Activated naive CD8-positive, alpha-beta T cell treated with anti-CD3 and anti-CD28 coated beads, Interleukin-2, amount 50 U/mL, for 24 hours (primary cell): ENCODE measurements at regions not wholly inside any gene's neighbourhood (a gene's known extent, or its start where the extent isn't known, plus 50 kb on each side); places are given as distances from the start of the nearest gene placed in this dataset.
"Not testable (repeated sequence)": the region's sequence is repeated elsewhere in the genome, so short reads cannot be mapped to it uniquely, and the experiment has no call there.

Source experiments
- ATAC-seq: fragments of 150-1000 bp; cut with Tn5 transposase; one replicate; pipeline ENCODE4 v1.10.0; 2021
- DNase-seq: peaks from one replicate; pipeline ENCODE4 v3.0.0; 2021
- H3K27ac Mint-ChIP-seq: one replicate; pipeline ENCODE4 v1.8.0; 2021; ENCODE audit warnings: mild to moderate bottlenecking, mixed read lengths
- H3K27me3 Mint-ChIP-seq: one replicate; pipeline ENCODE4 v1.8.0; 2021; ENCODE audit warnings: mixed read lengths
- H3K36me3 Mint-ChIP-seq: one replicate; pipeline ENCODE4 v1.8.0; 2021; ENCODE audit warnings: low read depth, mixed read lengths
- H3K4me1 Mint-ChIP-seq: one replicate; pipeline ENCODE4 v1.8.0; 2021; ENCODE audit warnings: mixed read lengths
- H3K4me3 Mint-ChIP-seq: one replicate; pipeline ENCODE4 v1.8.0; 2021; ENCODE audit warnings: mild to moderate bottlenecking, moderate library complexity, mixed read lengths
- H3K9me3 Mint-ChIP-seq: one replicate; pipeline ENCODE4 v1.8.0; 2021; ENCODE audit warnings: mixed read lengths

GRCh38 chr2:356304-356703 is 68.4 kb upstream of the ALKAL2 start:
- H3K36me3 Mint-ChIP-seq, H3K9me3 Mint-ChIP-seq, ATAC-seq, H3K4me1 Mint-ChIP-seq, H3K4me3 Mint-ChIP-seq, H3K27ac Mint-ChIP-seq, DNase-seq: not testable (repeated sequence)
- H3K27me3 Mint-ChIP-seq: peaks cover 11% of the 10 kb centered on the region

GRCh38 chr2:355773-356172 is 67.9 kb upstream of the ALKAL2 start:
- peaks cover 4% of the 10 kb centered on the region for H3K9me3 Mint-ChIP-seq
- H3K36me3 Mint-ChIP-seq: no peaks in the 10 kb centered on the region
- no peak overlapping the region for H3K27ac Mint-ChIP-seq
- no peak for DNase-seq
- H3K27me3 Mint-ChIP-seq: peaks cover 11% of the 10 kb centered on the region
- no peak for ATAC-seq
- H3K4me3 Mint-ChIP-seq: no peak overlapping the region
- no peaks in the 10 kb centered on the region for H3K4me1 Mint-ChIP-seq

GRCh38 chr2:352696-353095 is 64.8 kb upstream of the ALKAL2 start:
- ATAC-seq: no peak
- no peak for DNase-seq
- Mint-ChIP-seq H3K27me3 (peaks cover 11% of the 10 kb centered on the region), H3K36me3 (no peaks in the 10 kb centered on the region), H3K4me3 (no peak overlapping the region), H3K9me3 (no peaks in the 10 kb centered on the region), H3K4me1 (peaks cover 2% of the 10 kb centered on the region), H3K27ac (no peak overlapping the region)

- no peak overlapping the region for H3K27ac Mint-ChIP-seq
- ATAC-seq: no peak
- H3K4me3 Mint-ChIP-seq: no peak overlapping the region
- H3K4me1 Mint-ChIP-seq: peaks cover 2% of the 10 kb centered on the region
- no peaks in the 10 kb centered on the region for H3K9me3 Mint-ChIP-seq
- no peaks in the 10 kb centered on the region for H3K36me3 Mint-ChIP-seq
- no peak for DNase-seq
- H3K27me3 Mint-ChIP-seq: peaks cover 22% of the 10 kb centered on the region
Measured at GRCh38 chr2:349390-349789, 61.5 kb upstream of the ALKAL2 start.

GRCh38 chr2:348361-348916 is 60.5 kb upstream of the ALKAL2 start:
- ATAC-seq: no peak
- H3K4me1 Mint-ChIP-seq: peaks cover 2% of the 10 kb centered on the region
- H3K4me3 Mint-ChIP-seq: no peak overlapping the region
- no peaks in the 10 kb centered on the region for H3K9me3 Mint-ChIP-seq
- no peak for DNase-seq
- no peaks in the 10 kb centered on the region for H3K36me3 Mint-ChIP-seq
- no peak overlapping the region for H3K27ac Mint-ChIP-seq
- peaks cover 21% of the 10 kb centered on the region for H3K27me3 Mint-ChIP-seq

- Mint-ChIP-seq H3K27me3 (peaks cover 19% of the 10 kb centered on the region), H3K36me3 (no peaks in the 10 kb centered on the region), H3K27ac (no peak overlapping the region), H3K4me1 (no peaks in the 10 kb centered on the region), H3K9me3 (no peaks in the 10 kb centered on the region), H3K4me3 (no peak overlapping the region)
- DNase-seq (no peak), ATAC-seq (no peak)
Measured at GRCh38 chr2:344811-345210, 56.9 kb upstream of the ALKAL2 start.

- Mint-ChIP-seq H3K27me3 (peaks cover 17% of the 10 kb centered on the region), H3K9me3 (peaks cover 10% of the 10 kb centered on the region), H3K27ac (no peak overlapping the region), H3K4me3 (no peak overlapping the region), H3K4me1 (no peaks in the 10 kb centered on the region), H3K36me3 (peaks cover 3% of the 10 kb centered on the region)
- DNase-seq (no peak), ATAC-seq (no peak)
Measured at GRCh38 chr2:343355-343754, 55.5 kb upstream of the ALKAL2 start.

GRCh38 chr2:341912-342311 is 54.0 kb upstream of the ALKAL2 start:
- H3K9me3 Mint-ChIP-seq: peaks cover 18% of the 10 kb centered on the region
- ATAC-seq (no peak), DNase-seq (no peak)
- no peak overlapping the region for H3K27ac Mint-ChIP-seq
- H3K4me1 Mint-ChIP-seq: no peaks in the 10 kb centered on the region
- H3K4me3 Mint-ChIP-seq: no peak overlapping the region
- H3K36me3 Mint-ChIP-seq: peaks cover 6% of the 10 kb centered on the region
- H3K27me3 Mint-ChIP-seq: peaks cover 14% of the 10 kb centered on the region

- Mint-ChIP-seq H3K4me3 (no peak overlapping the region), H3K27me3 (peaks cover 10% of the 10 kb centered on the region), H3K27ac (no peak overlapping the region), H3K36me3 (peaks cover 8% of the 10 kb centered on the region), H3K9me3 (peaks cover 21% of the 10 kb centered on the region), H3K4me1 (no peaks in the 10 kb centered on the region)
- ATAC-seq (no peak), DNase-seq (no peak)
Measured at GRCh38 chr2:341017-341542, 53.2 kb upstream of the ALKAL2 start.
